NCI-H69 (cell line): ENCODE measurements at regions not wholly inside any gene's neighbourhood (a gene's known extent, or its start where the extent isn't known, plus 50 kb on each side); places are given as distances from the start of the nearest gene placed in this dataset.
"Not testable (repeated sequence)": the region's sequence is repeated elsewhere in the genome, so short reads cannot be mapped to it uniquely, and the experiment has no call there.

Experiments
- DNase-seq: peaks from one replicate; lab custom pipeline; 2025; lab: John Stamatoyannopoulos, UW

DNA sequence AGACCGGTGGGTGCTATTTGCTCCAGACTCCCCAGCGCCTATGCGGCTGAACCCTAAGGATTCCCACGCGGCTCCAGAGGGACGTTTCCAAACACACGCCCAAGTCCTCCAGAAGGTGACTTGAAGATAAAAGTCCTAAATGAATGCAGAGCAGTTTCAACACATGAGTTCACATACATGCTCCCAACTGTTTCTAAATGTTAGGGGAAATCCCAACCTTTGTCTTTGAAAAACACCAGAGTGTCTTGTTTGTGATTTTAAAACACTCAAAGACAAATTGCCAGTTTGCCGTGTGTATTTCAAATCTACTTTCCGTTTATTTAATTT is 252.9 kb upstream of the SFSWAP start:
- DNase-seq = no peak

DNA sequence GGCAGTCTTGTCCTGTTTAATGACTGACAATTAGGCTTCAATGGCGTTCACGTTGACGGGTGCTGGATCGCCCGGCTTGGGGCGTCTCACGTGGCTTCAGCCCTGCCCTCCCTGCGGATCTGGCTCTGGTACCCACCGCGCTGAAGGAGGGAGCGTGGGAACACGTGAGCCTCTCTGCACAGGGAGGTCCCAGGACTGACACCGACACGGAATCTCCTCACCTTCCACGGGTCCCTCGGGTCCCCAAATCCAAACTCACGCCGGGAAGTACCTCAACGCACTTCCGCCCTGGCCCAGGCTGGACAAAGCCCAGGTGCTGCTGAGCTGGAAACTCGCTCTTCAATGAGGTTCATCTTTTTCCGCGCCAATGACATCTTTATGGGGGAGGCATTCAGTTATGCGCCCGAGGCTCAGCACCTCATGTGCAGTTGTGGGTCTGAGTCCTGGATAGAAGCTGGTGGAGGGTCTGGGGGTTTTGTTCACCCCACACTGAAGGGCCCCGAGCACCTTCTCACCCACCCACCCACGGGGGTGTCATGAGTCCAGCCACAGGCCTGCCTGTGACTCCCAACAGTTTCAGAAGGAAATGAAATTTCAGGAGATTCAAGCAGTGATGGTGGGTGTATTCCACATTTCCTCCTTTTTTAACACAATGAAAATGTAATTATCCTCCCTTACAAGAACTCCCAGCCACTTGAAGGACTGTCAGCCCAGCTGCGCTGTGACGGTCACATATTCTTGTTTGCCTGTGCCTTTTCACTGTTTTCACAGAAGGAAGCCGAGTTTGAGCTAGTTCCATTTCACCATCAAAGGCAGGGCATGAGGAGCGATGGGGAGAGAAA is 251.7 kb upstream of the SFSWAP start:
- DNase-seq = no peak

DNA sequence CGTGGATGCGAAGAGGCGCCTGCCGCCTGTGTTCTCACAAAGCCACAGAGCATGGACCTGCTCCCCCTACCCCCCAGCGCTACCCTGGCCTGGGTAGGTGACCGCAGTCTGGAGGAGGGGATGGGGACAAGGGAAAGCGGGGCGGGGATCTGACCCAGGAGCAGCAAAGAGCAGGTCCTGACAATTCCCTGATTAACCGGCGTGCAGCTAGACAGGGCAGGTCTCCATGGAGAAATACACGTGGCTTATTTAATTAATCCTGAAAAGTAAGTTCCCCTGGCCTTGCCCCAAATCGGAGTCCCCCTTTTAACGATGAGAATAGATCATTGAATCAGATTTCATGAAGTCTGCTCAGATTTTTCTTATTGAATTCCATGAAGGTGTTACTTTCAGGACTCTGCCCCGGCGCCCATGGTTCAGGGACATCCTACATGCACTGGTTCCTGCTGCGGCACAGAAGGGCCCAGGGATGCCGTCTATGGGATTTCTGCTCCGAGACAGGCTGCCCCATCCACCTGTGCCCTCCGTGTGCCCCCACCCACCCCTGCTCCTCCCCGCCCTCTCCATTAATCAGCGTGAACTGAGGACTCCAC is 251.0 kb upstream of the SFSWAP start:
- DNase-seq = no peak

DNA sequence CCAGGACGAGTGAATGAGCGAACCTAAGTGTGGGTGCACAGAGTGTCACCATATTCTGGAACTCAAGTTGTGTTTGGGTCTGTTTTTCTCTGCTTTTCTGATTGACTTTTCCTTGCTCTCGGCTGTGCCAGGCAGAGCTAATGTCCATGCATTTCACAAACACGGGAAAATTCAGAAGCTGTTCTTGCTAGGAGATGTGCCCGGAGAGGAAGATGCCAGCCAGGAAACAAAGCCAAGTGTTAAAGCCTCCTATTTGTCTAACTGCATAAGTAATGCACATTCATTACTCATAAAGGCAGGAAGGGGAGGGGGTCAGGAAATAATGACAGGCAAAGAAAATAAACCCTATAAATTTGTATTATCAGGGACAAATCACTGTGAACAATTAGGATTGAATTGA is 250.4 kb upstream of the SFSWAP start:
- DNase-seq = no peak

DNA sequence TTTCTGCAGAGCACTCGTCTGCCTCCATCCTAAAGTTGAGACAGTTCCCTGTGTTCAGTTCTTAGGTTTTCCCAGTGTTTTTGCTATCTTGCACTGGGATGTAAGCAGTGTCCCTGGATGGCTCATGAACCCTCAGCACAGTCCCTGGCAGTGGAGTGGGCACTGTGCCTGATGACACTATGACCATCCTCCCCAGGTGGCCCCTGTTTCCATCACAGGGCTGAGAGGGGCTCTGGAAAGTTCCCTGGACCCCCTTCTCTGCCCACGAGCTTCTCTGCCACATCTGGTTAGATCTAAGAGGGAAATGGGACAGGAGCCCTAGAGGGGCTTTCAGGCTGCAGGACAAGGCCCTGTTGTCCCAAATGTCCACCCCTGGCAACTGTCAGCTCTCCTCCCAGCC is 249.8 kb upstream of the SFSWAP start:
- no peak for DNase-seq

DNA sequence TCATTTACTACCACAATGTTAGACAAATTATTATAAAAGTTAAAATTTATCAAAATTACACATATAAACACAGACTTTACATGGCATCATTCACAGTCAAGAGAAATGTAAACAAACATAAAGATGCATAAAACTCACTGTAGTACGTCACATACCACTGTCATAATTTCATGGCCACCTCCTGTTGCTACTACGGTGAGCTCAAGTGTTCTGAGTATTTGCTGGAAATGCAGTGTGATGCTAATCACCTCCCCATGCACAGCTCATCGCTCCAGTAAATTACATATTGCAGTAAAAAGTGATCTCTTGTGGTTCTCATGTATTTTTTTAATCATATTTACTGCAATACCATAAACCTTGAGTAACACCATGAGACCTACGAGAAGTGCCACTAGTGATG is 247.7 kb upstream of the SFSWAP start:
- DNase-seq = no peak

DNA sequence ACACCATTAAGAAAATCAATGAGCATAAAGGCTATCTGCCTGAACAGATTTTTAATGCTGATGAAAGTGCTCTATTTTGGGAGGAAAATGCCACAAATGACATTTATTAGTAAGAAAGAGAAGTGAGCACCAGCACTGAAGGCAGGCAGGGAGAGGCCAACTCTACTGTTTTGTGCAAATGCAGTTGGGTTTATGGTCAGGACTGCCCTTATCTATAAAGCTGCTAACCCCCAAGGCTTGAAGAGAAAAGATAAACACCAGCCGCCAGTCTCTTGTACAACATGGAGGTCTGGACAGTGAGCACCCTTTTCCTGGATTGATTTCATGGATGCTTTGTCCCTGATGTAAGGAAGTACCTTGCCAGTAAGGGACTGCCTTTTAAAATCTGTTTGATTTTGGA is 246.8 kb upstream of the SFSWAP start:
- no peak for DNase-seq

DNA sequence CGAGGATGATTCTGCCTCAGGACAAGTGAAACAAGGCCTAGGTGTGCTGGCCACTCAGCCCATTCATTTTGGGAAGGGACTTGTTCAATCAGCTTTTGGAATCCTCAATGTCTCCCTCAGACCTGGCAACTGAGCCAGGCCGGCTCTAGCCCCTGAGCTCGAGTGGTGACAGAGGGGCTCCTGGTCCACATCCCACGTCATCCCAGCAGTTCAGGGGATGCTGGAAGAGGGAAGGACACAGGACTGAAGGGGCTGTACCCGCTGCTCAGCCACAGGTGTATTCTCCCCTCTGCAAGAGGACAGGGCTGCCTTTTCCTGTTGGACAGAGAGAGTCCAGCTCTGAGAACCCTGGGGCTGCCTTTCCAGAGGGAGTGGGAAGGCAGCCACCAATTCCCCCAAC is 244.6 kb upstream of the SFSWAP start:
- no peak for DNase-seq

DNA sequence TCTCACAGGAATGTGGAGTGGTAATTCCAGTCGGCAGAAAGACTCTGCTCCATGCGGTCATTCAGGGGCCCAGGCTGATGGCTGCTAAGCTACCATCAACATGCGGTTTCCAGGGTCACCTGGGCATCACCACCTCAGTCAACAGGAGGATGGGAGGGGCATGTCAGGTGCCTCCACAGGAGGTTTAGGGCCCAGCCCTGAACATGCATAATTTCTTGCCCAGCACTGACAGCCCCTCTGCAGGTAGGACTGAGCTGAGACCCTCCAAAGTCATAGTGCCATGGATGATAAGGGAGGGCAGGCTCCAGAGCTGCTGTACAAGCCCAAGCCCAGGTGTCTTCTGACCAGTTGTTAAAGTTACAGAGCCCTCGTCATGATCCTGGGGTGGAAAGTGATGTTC is 244.0 kb upstream of the SFSWAP start:
- no peak for DNase-seq

DNA sequence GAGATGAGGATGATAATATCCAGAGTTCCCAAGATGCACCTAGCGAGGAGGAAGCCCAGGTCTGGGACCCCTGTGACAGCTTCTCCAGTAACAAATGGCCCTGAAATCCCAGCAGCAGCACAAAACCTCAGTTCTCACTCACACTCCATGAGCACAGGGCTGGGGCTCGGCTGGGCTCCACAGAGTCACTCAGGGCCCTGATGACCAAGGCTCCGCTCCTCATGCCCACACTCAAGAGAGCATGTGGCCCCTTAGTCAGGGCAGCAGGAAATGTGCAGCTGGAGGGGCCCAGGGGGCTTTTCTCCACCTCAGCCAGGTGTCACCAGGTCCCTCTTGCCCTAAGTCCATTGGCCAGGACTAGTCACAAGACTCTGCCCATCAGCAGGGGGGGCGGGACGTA is 242.7 kb upstream of the SFSWAP start:
- DNase-seq = no peak

DNA sequence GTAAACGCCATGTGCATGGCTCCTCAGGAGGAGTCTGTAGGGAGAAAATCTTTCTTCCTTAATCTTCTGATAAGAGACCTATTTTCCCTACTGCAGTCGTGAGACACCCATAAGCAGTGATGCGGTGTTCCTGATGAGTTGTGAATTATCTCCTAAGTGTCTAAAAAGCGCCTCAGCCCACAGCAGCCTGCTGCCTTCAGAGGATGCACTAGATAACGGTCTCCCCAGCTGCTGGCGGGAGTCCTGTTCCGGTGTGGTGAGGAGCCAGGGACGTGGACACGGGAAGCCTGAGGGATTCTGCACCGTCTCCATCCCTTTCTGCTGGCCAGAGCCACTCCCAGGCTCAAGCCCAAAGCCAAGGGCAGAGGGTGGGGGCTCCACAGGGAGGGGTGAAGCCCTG is 240.9 kb upstream of the SFSWAP start:
- DNase-seq = not testable (repeated sequence)

DNA sequence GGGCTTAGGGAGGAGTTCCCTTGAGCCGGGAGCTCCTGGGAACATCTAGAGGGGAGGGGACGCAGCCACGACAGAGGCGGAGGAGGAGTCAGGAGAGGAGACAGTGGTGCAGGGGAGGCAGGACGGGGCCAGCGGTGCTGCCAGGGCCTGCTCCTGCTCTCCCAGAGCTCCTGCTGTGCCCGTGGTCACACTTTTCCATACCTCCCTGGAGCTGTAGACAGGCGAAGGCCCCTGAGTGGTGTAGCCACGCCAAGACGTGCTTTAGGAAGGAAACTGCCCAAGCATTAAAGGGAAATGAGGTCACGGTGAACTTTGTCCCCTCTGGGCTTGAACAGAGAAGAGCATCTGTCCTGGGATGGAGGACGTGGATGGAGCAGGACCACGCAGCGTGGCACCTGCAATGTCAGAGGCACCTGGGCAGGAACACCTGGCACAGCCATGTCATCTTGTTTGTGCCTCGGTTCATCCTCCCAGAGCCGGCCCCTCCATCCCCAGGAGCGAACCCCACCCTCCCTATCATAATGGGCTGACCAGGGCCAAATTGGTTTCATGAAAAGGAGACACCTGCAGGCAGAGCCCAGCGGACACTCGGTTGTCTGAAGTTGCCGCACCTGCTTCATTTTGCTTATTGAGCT is 239.5 kb upstream of the SFSWAP start:
- no peak for DNase-seq

DNA sequence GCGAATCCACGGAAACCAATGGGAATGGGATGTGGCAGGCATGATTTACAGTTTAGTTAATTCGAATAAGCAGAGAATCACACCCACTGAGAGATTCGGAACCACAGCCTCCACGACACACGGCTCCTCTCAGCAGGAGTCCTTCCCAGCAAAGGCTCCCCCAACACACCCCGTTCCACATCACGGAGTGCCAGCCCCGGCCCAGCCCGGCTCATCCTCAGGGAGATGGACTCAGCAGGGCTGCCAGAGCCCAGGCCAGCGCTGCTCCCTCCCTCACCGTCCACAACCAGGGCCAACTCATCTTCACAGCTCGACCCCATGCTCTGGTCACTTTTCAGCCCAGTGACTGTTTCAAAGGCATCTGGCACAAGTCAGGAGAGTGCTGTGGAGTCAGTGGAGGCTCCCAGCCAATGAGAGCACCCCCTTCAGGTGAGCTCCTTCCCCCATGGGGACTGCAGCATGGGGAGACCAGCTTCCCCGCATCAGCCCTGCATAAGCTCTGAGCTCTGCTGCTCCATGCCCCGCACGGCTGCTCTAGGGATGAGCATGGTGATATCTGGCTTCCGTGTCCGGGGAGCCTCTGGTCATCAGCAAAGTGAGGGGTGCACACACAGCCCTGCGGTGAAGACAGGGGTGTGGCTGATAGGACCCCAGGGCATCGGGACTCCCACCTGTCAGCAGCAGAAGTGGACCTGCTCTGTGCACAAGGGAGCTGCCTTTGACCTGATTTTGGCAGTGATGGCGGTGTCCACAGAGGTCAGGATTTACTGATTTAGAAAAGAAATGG is 238.8 kb upstream of the SFSWAP start:
- DNase-seq = no peak

DNA sequence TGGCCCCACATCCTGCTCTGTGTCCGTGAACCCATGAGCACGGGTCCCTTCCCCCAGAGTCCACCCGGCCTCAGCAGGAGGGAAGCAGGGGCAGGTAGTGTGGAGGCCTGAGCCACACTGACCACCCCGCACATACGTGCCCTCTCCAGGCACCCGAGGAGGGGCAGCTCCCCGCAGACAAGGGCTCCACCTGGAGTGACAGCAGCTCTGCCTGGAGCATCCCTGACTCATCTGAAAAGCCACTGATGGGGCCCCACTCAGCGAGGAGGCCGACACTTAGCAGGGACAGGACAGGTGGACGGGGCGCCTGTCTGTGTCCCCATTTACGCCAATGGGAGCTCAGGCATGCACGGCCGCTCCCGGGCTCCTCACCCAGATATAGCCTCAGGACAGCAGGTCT is 237.6 kb upstream of the SFSWAP start:
- no peak for DNase-seq

DNA sequence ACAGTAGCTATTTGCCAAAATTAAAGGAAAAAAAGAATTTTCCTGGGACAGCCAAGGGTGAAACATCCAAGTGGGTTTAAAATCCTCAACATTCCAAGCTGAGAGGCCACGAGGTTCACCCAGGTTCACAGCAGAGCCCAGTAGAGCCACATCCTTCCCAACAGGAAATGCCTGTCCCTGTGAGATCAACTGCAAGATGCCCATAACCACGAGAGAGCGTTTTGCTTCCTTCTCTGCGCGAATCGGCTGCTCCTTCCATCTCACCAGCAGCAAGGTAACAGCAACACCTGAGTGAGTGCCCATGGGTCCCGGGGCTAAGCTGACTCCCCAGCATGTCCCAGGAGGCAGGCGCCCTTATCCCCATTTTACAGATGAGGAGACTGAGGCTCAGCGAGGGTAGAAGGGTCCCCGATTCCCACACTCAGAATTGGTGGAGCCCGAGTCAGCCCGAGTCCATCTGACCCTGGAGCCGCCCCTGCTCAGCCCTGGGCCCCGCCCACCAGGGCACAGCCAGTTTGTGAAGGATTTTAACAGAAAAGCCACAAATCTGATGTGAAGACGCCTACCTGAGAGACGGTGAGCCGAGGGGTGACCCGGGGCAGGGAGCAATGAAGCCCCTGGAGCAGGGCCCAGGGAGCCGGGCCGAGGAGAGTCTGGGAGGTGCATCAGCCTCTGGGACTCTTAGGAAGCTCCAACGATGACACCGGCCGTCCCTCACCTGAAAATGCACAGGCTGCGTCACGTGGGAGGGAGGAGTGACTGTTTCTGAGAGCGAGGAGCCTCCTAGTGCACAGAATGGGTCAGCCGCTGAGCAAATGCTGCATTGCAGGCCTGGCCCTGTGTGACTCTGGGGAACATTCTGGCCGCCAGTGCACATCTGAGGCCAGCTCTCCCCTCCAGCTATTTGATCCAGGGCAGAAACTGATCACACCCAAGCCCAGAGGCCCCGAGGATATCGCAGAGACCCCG is 236.9 kb upstream of the SFSWAP start:
- DNase-seq = no peak

DNA sequence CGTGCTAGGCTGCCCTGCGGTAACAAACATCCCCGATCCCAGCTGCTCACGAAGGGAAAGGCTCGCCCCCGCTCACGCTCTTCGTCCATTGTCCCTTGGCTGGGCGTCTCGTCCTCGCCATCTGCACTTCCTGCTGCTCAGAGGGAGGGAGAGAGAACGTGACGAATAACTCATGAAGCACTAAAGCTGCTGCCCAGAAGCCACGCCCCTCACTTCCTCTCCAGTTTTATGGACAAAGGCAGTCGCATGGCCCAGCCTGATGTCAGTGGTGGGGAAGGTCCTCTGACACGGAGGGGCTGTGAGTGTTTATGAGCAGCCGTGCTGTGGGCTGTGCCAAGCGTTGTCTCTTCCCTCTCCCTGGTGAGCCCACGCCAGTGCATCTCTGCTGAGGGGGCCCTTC is 235.9 kb upstream of the SFSWAP start:
- DNase-seq = not testable (repeated sequence)

DNA sequence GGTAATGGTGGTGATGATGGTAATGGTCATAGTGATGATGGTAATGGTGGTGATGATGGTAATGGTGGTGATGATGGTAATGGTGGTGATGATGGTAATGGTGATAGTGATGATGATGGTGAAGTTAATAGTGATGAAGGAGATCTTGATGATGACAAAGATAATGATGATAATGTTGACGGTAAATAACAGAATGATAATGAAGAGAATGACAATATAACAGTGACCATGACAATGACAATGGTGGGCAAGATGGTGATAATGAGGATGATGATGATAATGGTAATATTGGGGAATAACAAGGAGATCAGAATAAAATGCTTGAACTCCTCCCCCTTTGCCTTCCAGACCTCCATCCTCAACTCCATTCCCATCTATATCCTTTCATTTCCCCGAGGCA is 233.3 kb upstream of the SFSWAP start:
- DNase-seq = no peak

DNA sequence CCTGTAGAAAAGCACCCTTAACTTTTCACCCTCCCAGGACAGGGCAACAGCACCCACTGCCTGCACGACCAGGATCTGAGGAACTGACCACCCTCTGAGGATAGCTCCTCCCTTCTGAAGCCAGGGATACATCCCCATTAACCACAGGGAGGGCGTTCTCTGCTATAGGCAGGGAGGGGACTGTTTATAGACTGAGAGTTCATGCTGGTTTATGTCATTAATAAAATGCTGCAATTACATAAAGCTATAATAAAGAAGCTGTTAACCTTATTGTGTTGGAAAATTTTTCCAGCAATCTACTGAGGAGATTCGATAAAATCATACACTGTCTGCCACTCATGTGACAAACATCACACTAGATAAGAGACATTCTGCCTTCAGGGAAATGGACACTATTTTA is 232.4 kb upstream of the SFSWAP start:
- DNase-seq = no peak

DNA sequence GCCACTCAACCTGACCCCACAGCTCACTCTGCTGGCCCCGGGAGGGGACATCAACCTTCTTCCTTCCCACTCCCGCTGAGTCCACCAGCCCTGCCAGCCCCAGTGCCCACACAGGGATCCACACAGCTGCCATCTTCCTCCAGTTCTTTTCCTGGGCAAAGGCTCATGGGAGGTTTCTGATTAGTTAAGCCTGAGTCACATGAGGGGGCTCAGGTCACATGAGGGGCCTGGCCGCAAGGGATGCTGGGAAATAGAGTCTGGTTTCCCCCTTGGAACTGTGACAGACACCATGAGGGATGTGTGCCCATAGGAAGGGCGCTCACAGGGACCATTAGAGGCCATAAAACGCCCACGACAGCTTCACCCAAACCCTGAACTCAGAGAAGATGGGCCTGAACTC is 228.7 kb upstream of the SFSWAP start:
- no peak for DNase-seq

DNA sequence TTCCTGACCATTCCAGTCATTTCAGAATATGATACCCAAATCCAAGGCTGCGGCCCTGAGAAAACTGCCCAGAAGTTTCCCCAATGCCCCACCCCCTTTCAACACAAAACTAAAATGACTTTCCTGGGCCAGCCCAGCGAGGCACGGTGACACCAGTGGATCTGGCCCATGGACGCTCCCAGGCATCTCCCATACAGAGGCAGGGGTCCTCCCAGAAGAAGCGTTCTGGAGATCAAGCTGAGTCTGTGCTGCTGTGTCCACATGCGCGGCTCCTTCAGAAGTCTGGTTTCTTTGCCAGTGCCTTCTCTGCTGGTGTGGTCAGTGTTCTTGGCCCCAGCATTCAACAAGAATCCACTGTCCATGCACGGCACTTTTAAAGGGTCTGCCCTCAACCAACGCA is 228.2 kb upstream of the SFSWAP start:
- DNase-seq = no peak

DNA sequence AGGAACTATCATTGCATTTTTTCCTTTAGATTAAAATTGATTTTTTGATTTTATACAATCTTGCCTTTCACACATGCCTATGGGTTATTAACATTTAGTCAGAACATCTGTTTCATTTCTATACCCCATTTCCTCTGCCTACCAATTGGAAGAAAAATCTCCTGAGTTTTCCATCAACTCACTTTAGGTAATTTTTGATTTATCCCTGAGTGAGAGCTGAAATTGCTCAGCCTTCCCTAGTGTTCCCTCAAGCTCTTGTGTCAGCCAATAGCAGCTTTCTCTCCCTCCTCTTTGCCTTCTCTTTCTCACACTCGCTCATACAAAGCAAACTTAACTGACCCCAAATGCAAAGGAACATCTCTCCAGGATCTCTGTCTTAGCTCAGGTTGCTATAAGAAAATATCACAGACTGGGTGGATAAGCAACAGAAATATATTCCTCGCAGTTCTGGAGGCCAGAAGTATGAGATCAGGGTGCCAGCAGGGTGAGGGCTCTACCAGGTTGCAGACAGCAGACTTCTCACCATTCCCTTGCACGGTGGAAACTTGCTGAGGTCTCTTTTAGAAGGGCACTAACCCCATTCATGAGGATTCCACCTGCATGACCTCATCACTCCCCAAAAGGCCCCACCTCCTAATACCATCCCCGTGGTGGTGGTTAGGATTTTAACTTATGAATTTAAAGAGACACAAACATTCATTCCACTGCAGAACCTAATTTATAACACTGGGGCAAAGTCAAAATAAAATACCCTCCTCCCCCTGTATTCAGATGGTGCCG is 224.2 kb upstream of the SFSWAP start:
- no peak for DNase-seq
